ENCODE measurements at regions not wholly inside any gene's neighbourhood (a gene's known extent, or its start where the extent isn't known, plus 50 kb on each side); places are given as distances from the start of the nearest gene placed in this dataset.

GRCh38 chr9:134996591-134997530 lies 79.1 kb upstream of the FCN1 start:
- TF ChIP-seq CTCF (IDR thresholded peaks at IDR 0.05) (no peak), POLR2A (IDR thresholded peaks at IDR 0.05) (no peak), EP300 (IDR thresholded peaks at IDR 0.05) (no peak)
